ENCODE measurements at regions not wholly inside any gene's neighbourhood (a gene's known extent, or its start where the extent isn't known, plus 50 kb on each side); places are given as distances from the start of the nearest gene placed in this dataset.

DNA sequence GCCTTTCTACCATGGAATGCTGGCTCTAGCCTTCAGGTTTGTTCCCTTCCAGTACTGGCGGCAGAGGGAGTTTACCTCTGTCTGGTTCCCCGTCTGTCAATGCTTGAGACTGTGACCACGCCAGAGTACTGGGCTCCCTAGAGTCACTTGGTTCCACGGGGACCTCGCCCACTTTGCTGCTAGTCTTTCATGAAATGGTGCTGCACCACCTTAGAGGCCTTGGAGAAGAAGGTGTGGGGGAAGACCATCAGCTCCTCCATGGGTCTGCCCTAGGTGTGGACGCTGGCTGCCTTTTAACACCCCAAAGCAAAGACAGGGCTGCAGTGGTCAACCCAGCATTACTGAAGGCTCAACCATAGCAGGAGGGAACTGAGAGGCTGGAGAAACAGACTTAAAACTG lies 55.3 kb upstream of the KSR1 start:
- Histone ChIP-seq H2AFZ (ENCODE audit: low read depth, low read length) (no peak overlapping the region), H3K4me2 (ENCODE audit: low read length) (no peak overlapping the region), H3K27ac (ENCODE audit: low read depth, low read length) (no peak overlapping the region), H3K27me3 (ENCODE audit: insufficient read depth, low read length) (no peaks in the 10 kb centered on the region), H3K9me3 (ENCODE audit: insufficient read depth, low read depth, low read length) (peaks cover 2% of the 10 kb centered on the region), H3K36me3 (ENCODE audit: insufficient read depth, low read length) (no peaks in the 10 kb centered on the region), H3K9ac (ENCODE audit: low read length) (no peak overlapping the region), H3K4me3 (ENCODE audit: insufficient read depth, low read depth, low read length) (no peak overlapping the region), H3K4me1 (ENCODE audit: insufficient read depth, low read length) (no peaks in the 10 kb centered on the region), H4K20me1 (ENCODE audit: insufficient read depth, low read length) (no peaks in the 10 kb centered on the region), H3K79me2 (ENCODE audit: insufficient read depth, low read length) (no peaks in the 10 kb centered on the region)
- H3K27me3 Mint-ChIP-seq (ENCODE audit: low read depth, unreplicated experiment): peaks cover 3% of the 10 kb centered on the region
- H3K36me3 Mint-ChIP-seq (ENCODE audit: low read depth, unreplicated experiment): no peaks in the 10 kb centered on the region
- FAIRE-seq: no peak
- DNase-seq (ENCODE audit: low read depth): no peak
- TF ChIP-seq, protein P1, sequence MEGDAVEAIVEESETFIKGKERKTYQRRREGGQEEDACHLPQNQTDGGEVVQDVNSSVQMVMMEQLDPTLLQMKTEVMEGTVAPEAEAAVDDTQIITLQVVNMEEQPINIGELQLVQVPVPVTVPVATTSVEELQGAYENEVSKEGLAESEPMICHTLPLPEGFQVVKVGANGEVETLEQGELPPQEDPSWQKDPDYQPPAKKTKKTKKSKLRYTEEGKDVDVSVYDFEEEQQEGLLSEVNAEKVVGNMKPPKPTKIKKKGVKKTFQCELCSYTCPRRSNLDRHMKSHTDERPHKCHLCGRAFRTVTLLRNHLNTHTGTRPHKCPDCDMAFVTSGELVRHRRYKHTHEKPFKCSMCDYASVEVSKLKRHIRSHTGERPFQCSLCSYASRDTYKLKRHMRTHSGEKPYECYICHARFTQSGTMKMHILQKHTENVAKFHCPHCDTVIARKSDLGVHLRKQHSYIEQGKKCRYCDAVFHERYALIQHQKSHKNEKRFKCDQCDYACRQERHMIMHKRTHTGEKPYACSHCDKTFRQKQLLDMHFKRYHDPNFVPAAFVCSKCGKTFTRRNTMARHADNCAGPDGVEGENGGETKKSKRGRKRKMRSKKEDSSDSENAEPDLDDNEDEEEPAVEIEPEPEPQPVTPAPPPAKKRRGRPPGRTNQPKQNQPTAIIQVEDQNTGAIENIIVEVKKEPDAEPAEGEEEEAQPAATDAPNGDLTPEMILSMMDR (IDR thresholded peaks at IDR 0.05; ENCODE audit: insufficient read depth, low read depth, low read length): no peak
- H3K4me3 Mint-ChIP-seq (ENCODE audit: unreplicated experiment): no peak overlapping the region
- H3K4me1 Mint-ChIP-seq (ENCODE audit: low read depth, unreplicated experiment): peaks cover 14% of the 10 kb centered on the region
- no peak overlapping the region for H3K27ac Mint-ChIP-seq (ENCODE audit: unreplicated experiment)
- H3K9me3 Mint-ChIP-seq (ENCODE audit: unreplicated experiment): peaks cover 6% of the 10 kb centered on the region

GRCh38 chr17:27402943-27403342 lies 53.3 kb upstream of the KSR1 start:
- Mint-ChIP-seq H3K27me3 (ENCODE audit: low read depth, unreplicated experiment) (peaks cover 5% of the 10 kb centered on the region), H3K36me3 (ENCODE audit: low read depth, unreplicated experiment) (peaks cover 3% of the 10 kb centered on the region), H3K4me3 (ENCODE audit: unreplicated experiment) (no peak overlapping the region), H3K27ac (ENCODE audit: unreplicated experiment) (no peak overlapping the region), H3K4me1 (ENCODE audit: low read depth, unreplicated experiment) (peaks cover 10% of the 10 kb centered on the region), H3K9me3 (ENCODE audit: unreplicated experiment) (peaks cover 6% of the 10 kb centered on the region)
- Histone ChIP-seq H3K4me2 (ENCODE audit: low read length) (no peak overlapping the region), H3K9me3 (ENCODE audit: insufficient read depth, low read depth, low read length) (no peaks in the 10 kb centered on the region), H3K4me1 (ENCODE audit: insufficient read depth, low read length) (peaks cover 2% of the 10 kb centered on the region), H2AFZ (ENCODE audit: low read depth, low read length) (no peak overlapping the region), H4K20me1 (ENCODE audit: insufficient read depth, low read length) (no peaks in the 10 kb centered on the region), H3K27ac (ENCODE audit: low read depth, low read length) (no peak overlapping the region), H3K79me2 (ENCODE audit: insufficient read depth, low read length) (no peaks in the 10 kb centered on the region), H3K9ac (ENCODE audit: low read length) (no peak overlapping the region), H3K36me3 (ENCODE audit: insufficient read depth, low read length) (no peaks in the 10 kb centered on the region), H3K4me3 (ENCODE audit: insufficient read depth, low read depth, low read length) (no peak overlapping the region), H3K27me3 (ENCODE audit: insufficient read depth, low read length) (no peaks in the 10 kb centered on the region)
- FAIRE-seq (no peak), DNase-seq (ENCODE audit: low read depth) (no peak)
- TF ChIP-seq EZH2 (IDR thresholded peaks at IDR 0.05; ENCODE audit: insufficient read depth, low read length): no peak
- TF ChIP-seq, protein P1 (IDR thresholded peaks at IDR 0.05; ENCODE audit: insufficient read depth, low read depth, low read length): no peak

- FAIRE-seq (no peak), DNase-seq (ENCODE audit: low read depth) (no peak)
- Histone ChIP-seq H3K4me3 (ENCODE audit: insufficient read depth, low read depth, low read length) (no peak overlapping the region), H3K36me3 (ENCODE audit: insufficient read depth, low read length) (no peaks in the 10 kb centered on the region), H3K4me1 (ENCODE audit: insufficient read depth, low read length) (peaks cover 8% of the 10 kb centered on the region), H4K20me1 (ENCODE audit: insufficient read depth, low read length) (no peaks in the 10 kb centered on the region), H3K27me3 (ENCODE audit: insufficient read depth, low read length) (no peaks in the 10 kb centered on the region), H3K79me2 (ENCODE audit: insufficient read depth, low read length) (no peaks in the 10 kb centered on the region), H3K27ac (ENCODE audit: low read depth, low read length) (no peak overlapping the region), H3K4me2 (ENCODE audit: low read length) (no peak overlapping the region), H3K9ac (ENCODE audit: low read length) (no peak overlapping the region), H3K9me3 (ENCODE audit: insufficient read depth, low read depth, low read length) (no peaks in the 10 kb centered on the region), H2AFZ (ENCODE audit: low read depth, low read length) (no peak overlapping the region)
- peaks cover 3% of the 10 kb centered on the region for H3K36me3 Mint-ChIP-seq (ENCODE audit: low read depth, unreplicated experiment)
- H3K27me3 Mint-ChIP-seq (ENCODE audit: low read depth, unreplicated experiment): peaks cover 5% of the 10 kb centered on the region
- no peak overlapping the region for H3K27ac Mint-ChIP-seq (ENCODE audit: unreplicated experiment)
- peaks cover 6% of the 10 kb centered on the region for H3K9me3 Mint-ChIP-seq (ENCODE audit: unreplicated experiment)
- no peak overlapping the region for H3K4me3 Mint-ChIP-seq (ENCODE audit: unreplicated experiment)
- TF ChIP-seq, protein P1 (IDR thresholded peaks at IDR 0.05; ENCODE audit: insufficient read depth, low read depth, low read length): no peak
- no peak for TF ChIP-seq EZH2 (IDR thresholded peaks at IDR 0.05; ENCODE audit: insufficient read depth, low read length)
- peaks cover 16% of the 10 kb centered on the region for H3K4me1 Mint-ChIP-seq (ENCODE audit: low read depth, unreplicated experiment)
Observed at GRCh38 chr17:27403480-27404005, 52.7 kb upstream of the KSR1 start.
